HG02840 (cell line): ENCODE measurements at regions not wholly inside any gene's neighbourhood (a gene's known extent, or its start where the extent isn't known, plus 50 kb on each side); places are given as distances from the start of the nearest gene placed in this dataset.
"Not testable (repeated sequence)": the region's sequence is repeated elsewhere in the genome, so short reads cannot be mapped to it uniquely, and the experiment has no call there.

ENCODE experiments used
- ATAC-seq: cut with Tn5 transposase; IDR thresholded peaks from one replicate; pipeline ENCODE4 v1.9.1; 2021; ENCODE audit warnings: mild to moderate bottlenecking, moderate library complexity, moderate number of reproducible peaks; ENCODE audit not compliant: unreplicated experiment, low FRiP score

- no peak for ATAC-seq
Measured at GRCh38 chr6:113676057-113676456, 181.1 kb upstream of the MARCKS start.

DNA sequence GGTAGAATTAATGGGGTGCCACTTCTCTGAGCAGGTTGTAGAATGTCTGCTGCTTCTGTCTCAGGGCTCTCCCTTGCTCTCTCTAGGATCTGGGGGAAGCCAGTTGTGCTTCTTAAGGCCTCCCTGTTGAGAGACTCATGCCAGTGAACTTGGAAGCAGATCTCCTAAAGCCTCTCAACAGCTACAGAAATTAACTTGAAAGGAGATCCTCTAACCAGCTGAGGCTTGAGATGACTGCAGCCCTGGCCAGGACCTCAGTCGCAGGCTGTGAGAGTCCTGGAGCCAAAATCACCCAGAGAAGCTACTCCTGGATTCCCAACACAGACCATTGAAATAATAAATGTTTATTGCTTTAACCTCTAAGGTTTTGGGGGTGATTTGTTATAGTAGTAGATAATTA is 180.2 kb upstream of the MARCKS start:
- ATAC-seq = no peak

DNA sequence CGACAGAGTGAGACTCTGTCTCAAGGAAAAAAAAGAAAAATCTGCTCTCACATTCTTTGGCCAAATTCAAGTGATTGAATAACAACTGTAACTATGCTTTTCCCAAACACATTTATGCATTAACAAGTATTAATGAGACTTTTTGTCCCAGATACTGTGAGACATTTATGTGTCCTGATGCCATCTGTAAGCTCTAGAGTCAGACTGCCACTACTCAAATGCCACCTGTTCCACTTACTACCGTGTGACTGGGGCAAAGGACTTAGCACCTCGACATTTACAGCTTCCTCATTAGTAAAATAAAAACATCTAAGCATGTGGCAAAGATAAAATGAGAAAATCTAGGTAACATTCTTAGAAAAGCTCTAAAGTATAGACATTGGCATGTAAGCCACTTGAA is 178.1 kb upstream of the MARCKS start:
- no peak for ATAC-seq

- ATAC-seq = no peak
Measured at GRCh38 chr6:113680301-113680700, 176.8 kb upstream of the MARCKS start.

DNA sequence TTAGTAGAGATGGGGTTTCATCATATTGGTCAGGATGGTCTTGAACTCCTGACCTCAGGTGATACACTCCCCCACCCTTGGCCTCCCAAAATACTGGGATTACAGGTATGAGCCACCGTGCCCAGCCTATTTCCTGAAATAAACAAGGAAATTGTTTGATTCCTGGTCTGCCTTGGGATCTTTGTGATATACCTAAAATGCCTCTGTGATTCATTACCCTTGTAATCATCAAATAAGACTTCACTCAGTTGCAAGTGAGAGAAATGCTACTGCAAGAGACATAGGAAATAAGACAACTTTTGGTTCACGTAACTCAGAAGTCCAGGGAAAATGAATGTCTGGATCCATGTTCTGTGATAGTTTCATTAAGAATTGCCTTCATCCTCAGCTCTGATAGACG is 173.2 kb upstream of the MARCKS start:
- ATAC-seq = no peak

- no peak for ATAC-seq
Measured at GRCh38 chr6:113684382-113684901, 172.7 kb upstream of the MARCKS start.

DNA sequence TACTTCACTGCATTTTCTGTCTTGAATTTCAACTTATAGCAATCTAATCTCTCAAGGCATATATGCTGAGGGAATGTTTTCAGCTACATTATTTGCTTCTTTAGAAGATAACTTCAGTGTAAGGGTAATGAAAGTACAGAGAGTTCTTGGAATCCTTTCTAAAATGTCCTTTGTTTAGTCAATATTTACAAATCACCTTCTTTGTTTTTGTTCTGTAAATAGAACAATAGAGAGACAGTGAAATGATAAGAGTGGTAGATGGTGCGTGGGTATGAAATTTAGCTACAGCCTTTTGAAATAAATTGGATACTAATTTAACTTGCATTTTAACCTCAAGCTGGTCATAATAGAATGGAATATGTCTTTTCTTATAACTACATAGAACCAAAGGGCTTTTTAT is 171.1 kb upstream of the MARCKS start:
- no peak for ATAC-seq

GRCh38 chr6:113689620-113690019 is 167.5 kb upstream of the MARCKS start:
- ATAC-seq = not testable (repeated sequence)

GRCh38 chr6:113690281-113691259 is 166.6 kb upstream of the MARCKS start:
- no peak for ATAC-seq

GRCh38 chr6:113691260-113691656 is 165.9 kb upstream of the MARCKS start:
- no peak for ATAC-seq

GRCh38 chr6:113693851-113694250 is 163.3 kb upstream of the MARCKS start:
- ATAC-seq = no peak

GRCh38 chr6:113694278-113695077 is 162.7 kb upstream of the MARCKS start:
- no peak for ATAC-seq

GRCh38 chr6:113695516-113695915 is 161.6 kb upstream of the MARCKS start:
- no peak for ATAC-seq

DNA sequence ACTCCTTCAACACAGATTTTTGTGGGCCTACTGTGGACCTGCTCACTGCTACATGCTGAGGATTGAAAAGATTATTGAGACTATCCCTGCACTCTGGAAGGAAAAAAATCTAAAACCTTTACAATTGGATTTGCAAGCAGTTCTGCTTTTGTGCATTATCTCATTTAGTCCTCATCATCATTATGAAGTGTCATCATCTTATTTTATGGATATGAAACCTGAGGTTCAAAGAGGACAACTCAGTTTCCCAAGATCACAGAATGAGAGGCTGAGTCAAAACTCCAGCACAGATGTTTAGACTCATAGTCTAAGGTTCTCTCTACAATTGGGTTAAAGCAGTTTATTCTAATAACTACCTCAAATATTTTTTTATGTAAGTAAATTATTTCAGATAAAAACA is 160.2 kb upstream of the MARCKS start:
- ATAC-seq = no peak

DNA sequence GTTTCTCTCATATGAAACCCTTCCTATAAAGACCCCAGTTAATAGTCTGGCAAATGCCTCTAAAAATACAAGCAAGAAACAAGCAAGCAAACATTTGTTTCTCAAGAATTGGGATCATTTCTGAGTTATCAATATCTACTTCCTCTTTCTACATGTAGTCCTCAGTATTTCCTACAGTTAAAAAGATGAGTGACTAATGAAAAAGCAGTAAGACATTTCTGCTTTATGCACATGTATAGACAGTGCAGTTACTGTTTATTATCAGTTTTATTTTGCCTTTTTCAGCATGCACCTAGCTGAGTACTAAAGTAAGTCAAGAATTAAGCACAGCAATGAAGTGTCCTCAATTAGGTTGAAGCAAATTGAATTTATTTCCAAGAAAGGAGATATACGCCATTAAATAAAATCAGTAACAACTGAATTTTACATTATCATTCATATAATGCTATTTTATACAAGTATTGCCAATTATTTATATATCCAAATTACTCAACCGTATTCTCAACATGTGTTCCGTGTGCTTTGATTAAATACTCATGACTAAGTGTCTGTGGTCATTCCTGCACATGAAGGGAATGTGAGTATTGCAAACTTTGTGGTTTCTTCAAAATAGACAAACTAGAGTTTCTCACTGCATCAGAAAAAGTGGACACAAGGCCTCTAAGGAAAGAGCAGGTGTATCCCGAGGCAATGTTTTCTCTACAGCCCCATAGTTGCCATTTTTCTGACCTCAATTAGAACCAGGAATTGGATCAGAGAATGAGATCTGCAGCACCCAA is 159.3 kb upstream of the MARCKS start:
- no peak for ATAC-seq

GRCh38 chr6:113699239-113699638 is 157.9 kb upstream of the MARCKS start:
- ATAC-seq = no peak

DNA sequence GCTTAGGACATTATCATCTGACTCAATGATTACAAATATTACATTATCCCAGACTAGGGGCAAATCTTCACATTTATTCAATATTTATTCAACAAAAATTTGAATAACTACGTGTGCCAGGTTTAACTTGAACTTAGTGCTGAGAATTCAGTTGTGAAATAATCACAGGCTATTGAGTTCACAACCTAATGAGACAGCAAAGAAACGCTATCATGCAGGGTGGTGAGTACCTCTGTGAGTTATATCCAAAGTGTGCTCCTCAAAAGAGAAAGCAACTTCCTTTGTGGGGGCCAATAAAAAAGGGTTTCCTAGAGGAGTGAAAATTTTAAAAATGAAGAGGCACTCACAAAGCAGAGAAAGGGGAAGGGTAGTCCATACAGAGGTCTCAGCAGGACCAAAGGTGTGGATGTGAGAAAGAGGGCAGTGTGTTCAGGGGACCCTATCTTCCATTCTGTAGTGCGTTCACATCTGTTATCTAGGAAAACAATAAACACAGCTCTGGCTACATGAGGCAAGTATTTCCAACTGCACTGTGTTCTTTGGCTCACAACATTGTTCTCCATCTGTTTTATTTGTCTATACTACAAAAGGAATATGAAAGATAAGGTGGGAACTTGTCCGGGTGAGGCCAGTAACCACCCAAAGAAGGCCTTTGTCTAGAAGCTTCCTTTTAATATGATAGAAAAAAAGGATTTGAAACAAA is 155.4 kb upstream of the MARCKS start:
- ATAC-seq = no peak

- no peak for ATAC-seq
Measured at GRCh38 chr6:113707194-113707593, 150.0 kb upstream of the MARCKS start.

DNA sequence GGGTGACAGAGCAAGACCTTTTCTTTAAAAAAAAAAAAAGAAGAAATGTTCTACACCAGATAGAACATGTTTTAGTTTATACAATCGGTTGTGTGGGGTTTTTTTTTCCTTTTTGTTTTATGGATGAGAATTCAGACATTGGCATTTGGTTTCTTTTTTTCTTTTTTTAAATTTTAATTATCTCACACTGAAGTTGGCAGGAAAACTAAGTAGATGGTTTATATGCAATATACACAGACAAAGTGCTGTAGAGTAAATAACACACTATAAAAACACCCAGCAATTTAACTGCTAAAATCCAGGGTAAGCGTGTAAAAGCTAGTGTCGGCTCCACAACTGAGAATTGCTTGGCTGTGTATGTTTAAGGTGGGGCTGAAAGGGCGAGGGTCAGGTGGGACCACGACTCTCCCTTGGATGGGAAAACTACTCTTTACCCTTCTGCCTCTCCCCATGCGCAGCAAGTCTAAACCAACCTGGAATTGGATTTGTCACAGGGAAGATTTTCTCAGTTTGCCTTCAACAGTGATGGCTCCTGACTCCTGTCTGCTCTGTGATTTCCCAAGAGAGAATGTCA is 147.1 kb upstream of the MARCKS start:
- no peak for ATAC-seq

- ATAC-seq = no peak
Measured at GRCh38 chr6:113713665-113714064, 143.5 kb upstream of the MARCKS start.
